ENCODE measurements at regions not wholly inside any gene's neighbourhood (a gene's known extent, or its start where the extent isn't known, plus 50 kb on each side); places are given as distances from the start of the nearest gene placed in this dataset.
"Not testable (repeated sequence)": the region's sequence is repeated elsewhere in the genome, so short reads cannot be mapped to it uniquely, and the experiment has no call there.

DNA sequence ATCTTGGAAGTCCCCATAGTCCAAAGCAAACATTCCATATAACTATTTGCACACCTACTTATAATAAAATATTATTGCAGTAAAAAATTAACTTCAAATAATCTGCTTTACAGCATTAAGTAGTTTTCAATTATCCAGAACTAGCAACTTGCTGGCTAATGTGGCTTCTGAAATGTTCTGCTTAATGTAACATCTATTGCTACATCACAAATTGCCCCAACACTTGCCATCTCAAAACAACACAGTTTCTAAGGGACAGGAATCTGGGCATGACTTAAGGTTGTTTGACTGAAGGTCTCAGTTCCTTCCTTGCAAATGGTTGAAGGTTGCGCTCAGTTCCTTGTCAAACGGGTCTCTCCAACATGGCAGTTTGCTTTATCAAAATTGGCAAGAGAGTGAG, 378.5 kb upstream of the SEMA3C start:
- Mint-ChIP-seq H3K9me3 (peaks cover 6% of the 10 kb centered on the region), H3K27me3 (no peaks in the 10 kb centered on the region), H3K36me3 (no peaks in the 10 kb centered on the region), H3K27ac (no peak overlapping the region), H3K4me3 (no peak overlapping the region), H3K4me1 (ENCODE audit: unreplicated experiment) (peaks cover 16% of the 10 kb centered on the region)
- DNase-seq (ENCODE audit: extremely low spot score, unreplicated experiment), result no peak
- TF ChIP-seq, protein P1, sequence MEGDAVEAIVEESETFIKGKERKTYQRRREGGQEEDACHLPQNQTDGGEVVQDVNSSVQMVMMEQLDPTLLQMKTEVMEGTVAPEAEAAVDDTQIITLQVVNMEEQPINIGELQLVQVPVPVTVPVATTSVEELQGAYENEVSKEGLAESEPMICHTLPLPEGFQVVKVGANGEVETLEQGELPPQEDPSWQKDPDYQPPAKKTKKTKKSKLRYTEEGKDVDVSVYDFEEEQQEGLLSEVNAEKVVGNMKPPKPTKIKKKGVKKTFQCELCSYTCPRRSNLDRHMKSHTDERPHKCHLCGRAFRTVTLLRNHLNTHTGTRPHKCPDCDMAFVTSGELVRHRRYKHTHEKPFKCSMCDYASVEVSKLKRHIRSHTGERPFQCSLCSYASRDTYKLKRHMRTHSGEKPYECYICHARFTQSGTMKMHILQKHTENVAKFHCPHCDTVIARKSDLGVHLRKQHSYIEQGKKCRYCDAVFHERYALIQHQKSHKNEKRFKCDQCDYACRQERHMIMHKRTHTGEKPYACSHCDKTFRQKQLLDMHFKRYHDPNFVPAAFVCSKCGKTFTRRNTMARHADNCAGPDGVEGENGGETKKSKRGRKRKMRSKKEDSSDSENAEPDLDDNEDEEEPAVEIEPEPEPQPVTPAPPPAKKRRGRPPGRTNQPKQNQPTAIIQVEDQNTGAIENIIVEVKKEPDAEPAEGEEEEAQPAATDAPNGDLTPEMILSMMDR (conservative IDR thresholded peaks at IDR 0.05), result no peak

DNA sequence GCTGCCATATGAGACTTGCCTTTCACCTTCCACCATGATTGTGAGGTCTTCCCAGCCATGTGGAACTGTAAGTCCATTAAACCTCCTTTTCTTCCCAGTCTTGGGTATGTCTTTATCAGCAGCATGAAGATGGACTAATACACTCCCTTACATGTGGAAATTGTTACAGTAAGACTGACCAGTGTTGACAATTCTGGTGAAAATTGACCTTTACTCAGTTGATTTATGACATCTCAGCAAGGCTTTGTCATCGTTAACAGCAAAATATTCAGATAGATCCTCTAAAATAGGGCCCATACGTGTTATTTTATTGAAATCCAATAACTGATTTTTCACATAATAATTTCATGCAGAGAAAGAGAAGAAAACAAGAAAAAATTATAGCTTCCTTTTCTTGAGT, 377.9 kb upstream of the SEMA3C start:
- no peaks in the 10 kb centered on the region for H3K27me3 Mint-ChIP-seq

DNA sequence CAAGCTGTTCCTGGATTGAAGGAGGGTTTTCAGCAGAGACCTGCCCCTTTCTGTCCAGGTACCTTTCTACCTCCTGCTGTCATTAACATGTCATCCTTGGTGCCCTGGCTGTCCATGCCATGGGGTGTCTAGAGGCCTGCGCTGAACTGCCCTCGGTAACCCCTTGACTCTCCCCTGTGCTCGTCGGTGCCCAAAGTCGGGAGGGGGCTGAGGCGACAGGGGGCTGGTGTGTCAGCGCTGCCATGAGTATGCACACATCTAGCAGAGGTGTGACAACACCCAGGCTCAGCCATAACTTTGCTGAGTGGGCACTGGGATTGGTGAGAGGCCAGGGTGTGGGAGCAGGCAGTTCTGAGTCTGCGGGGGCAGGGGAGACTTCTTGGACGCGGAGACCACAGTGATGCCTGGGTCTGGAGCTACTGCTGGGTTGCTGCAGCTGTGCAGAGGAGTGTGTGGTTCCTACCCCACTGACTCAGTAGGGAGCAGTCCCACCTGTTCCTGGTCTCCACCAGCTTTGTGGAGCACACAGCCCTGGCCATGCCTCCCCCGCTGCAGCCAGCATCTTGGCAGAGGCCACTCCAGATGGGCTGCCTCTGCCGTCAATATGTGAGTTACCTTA, 376.2 kb upstream of the SEMA3C start:
- Mint-ChIP-seq H3K4me1 (ENCODE audit: unreplicated experiment) (peaks cover 7% of the 10 kb centered on the region), H3K27ac (no peak overlapping the region)

More for the DNA sequence above, 377.9 kb upstream of the SEMA3C start:
- H3K9me3 Mint-ChIP-seq, result peaks cover 6% of the 10 kb centered on the region
- no peaks in the 10 kb centered on the region for H3K36me3 Mint-ChIP-seq
- no peak overlapping the region for H3K27ac Mint-ChIP-seq
- peaks cover 16% of the 10 kb centered on the region for H3K4me1 Mint-ChIP-seq (ENCODE audit: unreplicated experiment)
- TF ChIP-seq, protein P1 (conservative IDR thresholded peaks at IDR 0.05), result no peak
- no peak overlapping the region for H3K4me3 Mint-ChIP-seq
- no peak for DNase-seq (ENCODE audit: extremely low spot score, unreplicated experiment)

DNA sequence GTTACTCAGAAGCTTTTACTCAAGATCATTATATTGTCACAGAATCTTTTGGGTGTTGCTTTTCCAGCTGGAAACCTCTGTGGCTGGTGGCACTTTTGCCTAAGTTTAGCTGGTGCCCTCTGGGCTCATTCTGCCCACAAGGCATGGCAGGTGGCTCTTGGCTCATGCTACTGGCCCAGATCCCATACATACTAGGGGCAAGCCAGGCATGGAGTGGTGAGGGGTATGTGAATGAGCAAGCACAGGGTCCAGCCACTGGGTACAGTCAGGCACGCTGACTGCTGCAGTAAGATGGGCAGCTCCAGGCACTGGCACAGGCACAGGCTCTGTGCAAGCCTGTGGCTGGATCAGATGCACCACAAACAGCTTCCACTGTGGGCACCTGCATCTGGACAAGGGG, 375.0 kb upstream of the SEMA3C start:
- Mint-ChIP-seq H3K27ac (no peak overlapping the region), H3K4me1 (ENCODE audit: unreplicated experiment) (no peaks in the 10 kb centered on the region), H3K27me3 (no peaks in the 10 kb centered on the region), H3K9me3 (peaks cover 6% of the 10 kb centered on the region), H3K36me3 (no peaks in the 10 kb centered on the region), H3K4me3 (no peak overlapping the region)
- no peak for DNase-seq (ENCODE audit: extremely low spot score, unreplicated experiment)
- TF ChIP-seq, protein P1 (conservative IDR thresholded peaks at IDR 0.05), result no peak

More for the DNA sequence above, 376.2 kb upstream of the SEMA3C start:
- TF ChIP-seq, protein P1 (conservative IDR thresholded peaks at IDR 0.05), result no peak
- Mint-ChIP-seq H3K9me3 (peaks cover 6% of the 10 kb centered on the region), H3K36me3 (no peaks in the 10 kb centered on the region), H3K4me3 (no peak overlapping the region), H3K27me3 (no peaks in the 10 kb centered on the region)
- no peak for DNase-seq (ENCODE audit: extremely low spot score, unreplicated experiment)

DNA sequence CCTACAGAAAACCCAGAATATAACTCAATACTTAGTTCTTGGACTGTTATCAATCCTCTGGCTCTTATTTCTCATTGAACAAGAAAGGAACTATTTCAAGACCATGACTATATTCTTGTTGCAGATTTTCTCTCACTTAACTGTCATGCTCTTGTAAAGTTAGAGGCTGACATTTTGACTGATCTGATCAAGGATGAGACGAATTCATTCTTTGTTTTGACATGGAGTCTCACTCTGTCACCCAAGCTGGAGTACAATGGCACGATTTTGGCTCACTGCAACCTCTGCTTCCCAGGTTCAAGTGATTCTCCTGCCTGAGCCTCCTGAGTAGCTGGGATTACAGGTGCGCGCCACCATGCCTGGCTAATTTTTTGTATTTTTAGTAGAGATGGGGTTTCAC, 367.9 kb upstream of the SEMA3C start:
- H3K4me1 Mint-ChIP-seq (ENCODE audit: unreplicated experiment); H3K27ac Mint-ChIP-seq; H3K27me3 Mint-ChIP-seq; DNase-seq (ENCODE audit: extremely low spot score, unreplicated experiment); H3K4me3 Mint-ChIP-seq; H3K9me3 Mint-ChIP-seq; H3K36me3 Mint-ChIP-seq: not testable (repeated sequence)

DNA sequence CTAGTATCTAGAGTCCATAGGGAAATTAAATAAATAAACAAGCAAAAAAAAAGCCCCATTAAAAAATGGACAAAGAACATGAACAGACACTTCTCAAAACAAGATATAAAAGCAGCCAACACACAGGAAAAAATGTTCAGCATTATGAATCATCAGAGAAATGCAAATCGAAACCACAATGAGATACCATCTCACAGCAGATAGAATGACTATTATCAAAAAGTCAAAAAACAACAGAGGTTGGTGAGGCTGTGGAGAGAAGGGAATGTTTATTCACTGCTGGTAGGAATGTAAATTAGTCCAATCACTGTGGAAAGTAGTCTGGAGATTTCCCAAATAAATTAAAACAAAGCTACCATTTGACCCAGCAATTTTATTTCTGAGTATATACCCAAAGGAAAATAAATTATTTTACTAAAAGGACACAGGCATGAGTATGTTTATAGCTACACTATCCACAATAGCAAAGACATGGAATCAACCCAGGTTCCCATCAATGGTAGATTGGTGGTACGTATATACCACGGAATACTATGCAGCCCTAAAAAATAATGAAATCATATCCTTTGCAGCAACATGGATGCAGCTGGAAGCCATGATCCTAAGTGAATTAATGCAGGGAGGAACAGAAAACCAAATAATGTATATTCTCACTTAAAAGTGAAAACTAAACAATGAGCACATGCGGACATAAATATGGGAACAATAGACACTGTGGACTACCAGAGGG, 366.5 kb upstream of the SEMA3C start:
- no peaks in the 10 kb centered on the region for H3K4me1 Mint-ChIP-seq (ENCODE audit: unreplicated experiment)
- H3K4me3 Mint-ChIP-seq, result no peak overlapping the region
- no peaks in the 10 kb centered on the region for H3K27me3 Mint-ChIP-seq
- H3K36me3 Mint-ChIP-seq, result no peaks in the 10 kb centered on the region
- no peaks in the 10 kb centered on the region for H3K9me3 Mint-ChIP-seq
- TF ChIP-seq, protein P1 (conservative IDR thresholded peaks at IDR 0.05), result no peak
- no peak overlapping the region for H3K27ac Mint-ChIP-seq
- DNase-seq (ENCODE audit: extremely low spot score, unreplicated experiment), result no peak

All from type B pancreatic cell (in vitro differentiated cells).